HG03460 (cell line): ENCODE measurements at regions not wholly inside any gene's neighbourhood (a gene's known extent, or its start where the extent isn't known, plus 50 kb on each side); places are given as distances from the start of the nearest gene placed in this dataset.

ENCODE experiments used
- ATAC-seq: cut with Tn5 transposase; IDR thresholded peaks from one replicate; pipeline ENCODE4 v1.9.1; 2021; ENCODE audit not compliant: unreplicated experiment

GRCh38 chr12:34340534-34341361 is 318.5 kb downstream of the ALG10 start:
- no peak for ATAC-seq

- no peak for ATAC-seq
These were observed 319.1 kb downstream of the ALG10 start for GRCh38 chr12:34341362-34341733.

GRCh38 chr12:34342048-34342447 is 319.8 kb downstream of the ALG10 start:
- no peak for ATAC-seq

- ATAC-seq: no peak
These were observed 321.0 kb downstream of the ALG10 start for GRCh38 chr12:34343345-34343744.

GRCh38 chr12:34343766-34344165 is 321.5 kb downstream of the ALG10 start:
- ATAC-seq: no peak

- no peak for ATAC-seq
These were observed 322.7 kb downstream of the ALG10 start for GRCh38 chr12:34344851-34345522.

GRCh38 chr12:34345801-34346200 is 323.5 kb downstream of the ALG10 start:
- ATAC-seq: no peak

- no peak for ATAC-seq
These were observed 324.2 kb downstream of the ALG10 start for GRCh38 chr12:34346372-34347034.

GRCh38 chr12:34347367-34347766 is 325.1 kb downstream of the ALG10 start:
- no peak for ATAC-seq

- ATAC-seq: no peak
These were observed 325.8 kb downstream of the ALG10 start for GRCh38 chr12:34348064-34348463.

- no peak for ATAC-seq
These were observed 326.8 kb downstream of the ALG10 start for GRCh38 chr12:34348836-34349672.

GRCh38 chr12:34349673-34349961 is 327.3 kb downstream of the ALG10 start:
- no peak for ATAC-seq

GRCh38 chr12:34350092-34351041 is 328.1 kb downstream of the ALG10 start:
- ATAC-seq: no peak

GRCh38 chr12:34352098-34352497 is 329.8 kb downstream of the ALG10 start:
- ATAC-seq: no peak

GRCh38 chr12:34354239-34355200 is 332.2 kb downstream of the ALG10 start:
- no peak for ATAC-seq

GRCh38 chr12:34356233-34356987 is 334.1 kb downstream of the ALG10 start:
- ATAC-seq: no peak

- ATAC-seq: no peak
These were observed 335.5 kb downstream of the ALG10 start for GRCh38 chr12:34357791-34358190.

- ATAC-seq: no peak
These were observed 335.9 kb downstream of the ALG10 start for GRCh38 chr12:34358198-34358597.
